LNCAP (cell line): ENCODE measurements at regions not wholly inside any gene's neighbourhood (a gene's known extent, or its start where the extent isn't known, plus 50 kb on each side); places are given as distances from the start of the nearest gene placed in this dataset.

Experiments used
- TF ChIP-seq, protein P1 (sequence below): fragments of 450-650 bp; IDR thresholded peaks from 2 replicates; pipeline ENCODE4 v1.5.1; 2017; ENCODE audit warnings: mild to moderate bottlenecking

DNA sequence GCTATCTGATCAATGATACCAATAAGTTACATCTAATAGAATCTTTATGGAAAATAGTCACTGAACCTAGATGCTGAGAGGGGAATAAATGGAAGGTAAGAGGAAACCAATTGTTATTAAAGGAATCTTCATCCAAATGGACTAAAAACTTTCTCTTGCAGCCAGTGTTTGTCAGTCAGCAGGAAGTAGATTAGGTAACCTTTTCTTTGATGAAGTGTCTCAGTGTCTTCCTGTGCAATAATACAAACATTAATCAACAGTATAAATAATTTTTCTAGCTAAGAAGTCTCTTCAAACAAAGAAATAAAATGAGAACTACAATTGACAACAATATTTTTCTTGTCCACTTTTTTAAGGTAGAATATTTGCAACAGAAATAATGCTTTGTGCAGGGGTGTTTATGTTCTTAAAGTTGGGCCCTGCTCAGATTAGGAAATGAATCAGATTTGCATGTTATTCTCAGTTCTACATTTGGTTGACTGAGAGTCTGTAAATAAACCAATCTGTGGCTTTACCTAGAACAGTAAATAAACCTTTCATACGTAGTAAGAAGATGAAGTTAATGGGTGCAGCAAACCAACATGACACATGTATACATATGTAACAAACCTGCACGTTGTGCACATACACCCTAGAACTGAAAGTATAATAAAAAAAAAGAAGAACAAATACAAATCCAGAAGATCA lies 391.4 kb downstream of the MRPL39 start:
- TF ChIP-seq, protein P1, sequence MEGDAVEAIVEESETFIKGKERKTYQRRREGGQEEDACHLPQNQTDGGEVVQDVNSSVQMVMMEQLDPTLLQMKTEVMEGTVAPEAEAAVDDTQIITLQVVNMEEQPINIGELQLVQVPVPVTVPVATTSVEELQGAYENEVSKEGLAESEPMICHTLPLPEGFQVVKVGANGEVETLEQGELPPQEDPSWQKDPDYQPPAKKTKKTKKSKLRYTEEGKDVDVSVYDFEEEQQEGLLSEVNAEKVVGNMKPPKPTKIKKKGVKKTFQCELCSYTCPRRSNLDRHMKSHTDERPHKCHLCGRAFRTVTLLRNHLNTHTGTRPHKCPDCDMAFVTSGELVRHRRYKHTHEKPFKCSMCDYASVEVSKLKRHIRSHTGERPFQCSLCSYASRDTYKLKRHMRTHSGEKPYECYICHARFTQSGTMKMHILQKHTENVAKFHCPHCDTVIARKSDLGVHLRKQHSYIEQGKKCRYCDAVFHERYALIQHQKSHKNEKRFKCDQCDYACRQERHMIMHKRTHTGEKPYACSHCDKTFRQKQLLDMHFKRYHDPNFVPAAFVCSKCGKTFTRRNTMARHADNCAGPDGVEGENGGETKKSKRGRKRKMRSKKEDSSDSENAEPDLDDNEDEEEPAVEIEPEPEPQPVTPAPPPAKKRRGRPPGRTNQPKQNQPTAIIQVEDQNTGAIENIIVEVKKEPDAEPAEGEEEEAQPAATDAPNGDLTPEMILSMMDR: no peak

DNA sequence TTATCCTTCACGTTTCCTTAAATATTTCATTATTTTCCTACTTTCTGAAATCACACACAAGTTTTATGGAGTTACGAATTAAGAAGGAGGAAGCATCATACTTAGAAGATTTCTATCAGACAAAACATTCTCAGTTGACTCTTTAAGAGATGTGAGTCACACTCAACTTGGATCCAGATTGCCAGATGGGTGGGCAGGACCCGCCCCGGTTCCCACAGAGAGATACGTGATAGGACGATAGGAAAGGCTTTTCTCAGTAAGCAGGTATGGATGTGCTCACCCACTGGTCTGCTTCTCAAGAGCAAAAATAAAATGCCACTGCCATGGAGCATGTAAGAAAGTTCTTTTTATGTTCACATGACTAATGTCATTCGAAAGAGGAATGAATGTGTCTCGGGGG lies 392.6 kb downstream of the MRPL39 start:
- TF ChIP-seq, protein P1: no peak

DNA sequence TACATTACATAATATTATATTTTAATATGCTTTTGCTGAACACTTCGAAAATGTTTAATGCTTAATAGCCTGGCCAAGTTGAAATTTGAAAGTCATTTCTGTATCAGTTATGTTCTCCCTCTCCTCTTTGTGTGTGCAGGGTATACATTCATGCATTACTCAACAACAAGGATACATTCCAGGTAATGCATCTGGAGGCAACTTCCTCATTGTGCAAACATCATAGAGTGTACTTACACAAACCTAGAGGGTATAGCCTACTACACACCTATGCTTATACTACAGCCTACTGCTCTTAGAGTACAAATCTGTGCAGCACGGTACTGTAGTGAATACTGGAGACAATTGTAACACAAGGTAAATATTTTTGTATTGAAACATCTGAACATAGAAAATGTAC lies 407.3 kb downstream of the MRPL39 start:
- TF ChIP-seq, protein P1: no peak

DNA sequence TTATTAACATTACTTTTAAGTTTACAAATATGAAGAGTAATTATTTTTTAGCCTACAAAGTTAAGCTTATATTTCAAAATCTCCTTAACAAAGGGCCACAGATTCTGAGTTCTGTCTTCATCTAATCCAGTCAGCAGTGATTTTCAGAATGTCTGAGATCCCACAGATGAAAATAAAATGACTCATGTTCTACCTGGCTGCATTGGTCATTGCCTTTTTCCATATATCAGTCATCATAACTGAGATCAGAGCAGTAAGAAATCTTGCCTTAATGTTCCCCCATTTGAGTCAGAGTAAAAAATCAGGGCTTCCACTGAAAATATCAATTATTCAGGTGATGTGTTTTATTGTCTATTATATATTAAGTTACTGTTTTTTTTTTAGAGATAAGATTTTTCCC lies 416.1 kb downstream of the MRPL39 start:
- TF ChIP-seq, protein P1: no peak

DNA sequence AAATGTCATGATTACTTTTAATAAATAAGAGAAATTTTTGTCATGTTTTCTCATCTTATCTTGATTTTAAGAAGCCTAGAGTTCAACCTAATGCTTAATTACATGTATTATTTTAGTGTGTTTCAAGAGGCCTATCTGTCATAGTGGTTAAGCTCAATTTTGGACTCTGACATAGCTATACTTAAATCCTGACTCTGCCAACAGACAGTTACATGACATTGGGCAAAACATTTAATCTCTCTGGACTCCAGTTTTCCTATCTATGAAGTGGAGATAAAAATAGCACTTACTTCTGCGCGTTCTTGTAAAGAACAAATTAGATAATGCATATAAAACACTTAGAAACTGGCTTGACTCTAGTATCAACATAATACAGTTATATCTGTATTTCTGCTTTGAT lies 417.8 kb downstream of the MRPL39 start:
- TF ChIP-seq, protein P1: no peak

DNA sequence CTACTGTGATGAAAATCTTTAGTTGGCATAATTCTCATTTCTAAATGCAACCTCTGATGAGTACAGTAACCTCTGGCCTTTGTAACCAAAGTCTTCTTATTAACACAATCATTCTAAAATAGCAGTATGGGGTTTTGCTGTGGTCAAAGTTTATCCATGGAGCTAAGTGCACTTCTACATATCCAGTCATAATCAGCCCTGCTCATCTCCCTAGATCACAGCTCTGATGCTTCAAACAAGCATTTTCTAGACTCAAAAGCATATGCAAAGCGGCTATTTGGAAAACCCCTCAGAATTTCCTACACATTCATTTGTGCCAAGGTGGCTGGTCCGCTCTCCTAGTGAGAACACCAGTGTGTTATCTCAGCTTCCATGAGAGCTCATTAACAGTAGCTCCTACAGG lies 418.6 kb downstream of the MRPL39 start:
- TF ChIP-seq, protein P1: no peak

DNA sequence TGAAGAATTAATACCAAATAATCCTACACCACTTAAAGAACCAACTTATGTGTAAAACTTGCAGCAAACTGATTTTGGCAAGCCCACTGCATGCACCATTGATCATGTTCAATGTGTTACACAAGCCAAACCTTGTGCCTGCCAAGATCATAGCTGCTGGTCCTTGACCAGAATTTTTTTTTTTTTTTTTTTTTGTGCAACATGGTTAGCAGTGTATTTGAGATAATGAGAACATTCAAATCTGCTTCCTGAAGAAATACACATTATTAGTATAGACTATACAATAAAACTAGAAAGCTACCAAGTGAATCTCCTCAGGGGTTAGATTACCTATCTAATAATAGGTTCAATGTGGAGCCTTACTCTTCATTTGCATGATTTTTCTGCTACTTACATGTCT lies 421.0 kb downstream of the MRPL39 start:
- TF ChIP-seq, protein P1: no peak

DNA sequence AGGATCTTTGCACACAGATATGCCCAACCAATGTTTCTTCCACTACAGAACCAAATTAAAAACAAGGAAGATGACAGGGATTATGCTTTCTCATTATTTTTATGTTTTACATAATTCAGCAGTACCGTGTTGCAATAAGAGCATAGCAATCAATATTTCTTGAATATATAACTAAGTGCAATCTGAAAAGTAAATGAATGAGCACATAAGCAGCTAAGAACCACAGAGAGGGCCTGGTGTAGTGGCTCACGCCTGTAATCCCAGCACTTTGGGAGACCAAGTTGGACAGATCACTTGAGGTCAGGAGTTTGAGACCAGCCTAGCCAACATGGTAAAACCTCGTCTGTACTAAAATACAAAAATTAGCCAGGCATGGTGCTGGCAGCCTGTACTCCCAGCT lies 423.7 kb downstream of the MRPL39 start:
- TF ChIP-seq, protein P1: no peak
